HCT116 (cell line): ENCODE measurements at regions not wholly inside any gene's neighbourhood (a gene's known extent, or its start where the extent isn't known, plus 50 kb on each side); places are given as distances from the start of the nearest gene placed in this dataset.

Experiments
- ATAC-seq: fragments of 200-7000 bp; cut with Tn5 transposase; 2 replicates; pipeline ENCODE4 v1.9.1; 2020; ENCODE audit warnings: mild to moderate bottlenecking, moderate library complexity
- BruUV-seq: library from RNA; stranded (reverse); fragments of 400-500 nt; replicated peaks from 2 replicates; lab custom pipeline; 2021; lab: Mats Ljungman, UMichigan
- CTCF ChIA-PET: fragments of 300-600 bp; sonication (Branson Sonifier 250); formaldehyde crosslinking; loops from one replicate; lab custom pipeline; 2021; ENCODE audit warnings: antibody characterized with exemption; lab: Charles Lee
- POLR2A ChIA-PET: fragments of 300-600, 350-600 bp; sonication (Branson Sonifier 250); formaldehyde crosslinking; loops from one replicate; lab custom pipeline; 2021; ENCODE audit warnings: antibody characterized with exemption; lab: Charles Lee
- RAD21 ChIA-PET, 2 experiments: fragments of 300-600 bp; sonication (Branson Sonifier 250); formaldehyde crosslinking; loops; one replicate each; lab custom pipeline; 2023; ENCODE audit warnings: low total read pairs in 2 of 2; ENCODE audit not compliant: uncharacterized antibody in 2 of 2, unreplicated experiment in 2 of 2, low non-redundant PET in 1 of 2; lab: Charles Lee
- DNase-seq: peaks from one replicate; pipeline ENCODE4 v3.0.0-alpha.2; 2010; ENCODE audit warnings: low read depth, low spot score
- H2AFZ ChIP-seq: fragments of 200-600 bp; shearing (Covaris generic), sonication (generic); 2 replicates; pipeline ENCODE4 v1.6.1; 2017; ENCODE audit warnings: low read depth, mixed run types, mixed read lengths, antibody characterized with exemption, low read length; ENCODE audit not compliant: poor library complexity, severe bottlenecking
- H3K27ac ChIP-seq: 2 replicates; pipeline ENCODE4 v1.5.1; 2012; ENCODE audit warnings: low read depth, low read length
- H3K27me3 ChIP-seq: fragments of 200-600 bp; sonication (generic); 2 replicates; pipeline ENCODE4 v1.6.1; 2016; ENCODE audit warnings: mixed run types, low read length, mixed read lengths; ENCODE audit not compliant: insufficient read depth
- H3K36me3 ChIP-seq, 2 experiments: fragments of 200-500 bp in 1 of 2; fragments of 200-600 bp in 1 of 2; sonication (Bioruptor generic) in 1 of 2; sonication (generic) in 1 of 2; 2 replicates each; pipeline versions ENCODE4 v1.5.1 to v1.6.1; 2014 to 2016; ENCODE audit warnings: low read length in 2 of 2, inconsistent platforms in 1 of 2, mixed read lengths in 1 of 2, mixed run types in 1 of 2; ENCODE audit not compliant: insufficient read depth in 2 of 2, control insufficient read depth in 1 of 2
- H3K4me1 ChIP-seq, 2 experiments: fragments of 200-600 bp in 1 of 2; sonication (generic) in 1 of 2; 2 replicates each; pipeline versions ENCODE4 v1.5.1 to v1.6.1; 2012 to 2017; ENCODE audit warnings: low read length in 2 of 2, inconsistent platforms in 1 of 2, mild to moderate bottlenecking in 1 of 2, mixed read lengths in 1 of 2, mixed run types in 1 of 2, moderate library complexity in 1 of 2; ENCODE audit not compliant: insufficient read depth in 2 of 2, control insufficient read depth in 1 of 2
- H3K4me2 ChIP-seq: fragments of 200-600 bp; sonication (generic); 2 replicates; pipeline ENCODE4 v1.6.1; 2017; ENCODE audit warnings: mixed run types, low read length, mixed read lengths
- H3K4me3 ChIP-seq, 2 experiments: fragments of 200-600 bp in 1 of 2; sonication (generic) in 1 of 2; replicated peaks in 1 of 2; 2 replicates each; pipeline ENCODE4 v1.5.1; 2011 to 2016; ENCODE audit warnings: low read length in 2 of 2, control low read depth in 1 of 2, low read depth in 1 of 2, mild to moderate bottlenecking in 1 of 2, mixed read lengths in 1 of 2, mixed run types in 1 of 2
- H3K79me2 ChIP-seq: fragments of 200-600 bp; sonication (generic); 2 replicates; pipeline ENCODE4 v1.6.1; 2017; ENCODE audit warnings: mild to moderate bottlenecking, mixed run types, low read length, moderate library complexity, mixed read lengths; ENCODE audit not compliant: insufficient read depth
- H3K9ac ChIP-seq: fragments of 200-600 bp; sonication (generic); 2 replicates; pipeline ENCODE4 v1.6.1; 2016; ENCODE audit warnings: low read length, mixed read lengths
- H3K9me2 ChIP-seq: fragments of 200-600 bp; sonication (generic), shearing (Covaris generic); 2 replicates; pipeline ENCODE4 v1.6.1; 2017; ENCODE audit warnings: mixed run types, mild to moderate bottlenecking, moderate library complexity; ENCODE audit not compliant: insufficient read depth
- H3K9me3 ChIP-seq, 2 experiments: fragments of 200-500 bp in 1 of 2; fragments of 200-600 bp in 1 of 2; sonication (Bioruptor generic) in 1 of 2; sonication (generic) in 1 of 2; 2 replicates each; pipeline ENCODE4 v1.6.1; 2014 to 2017; ENCODE audit warnings: low read length in 2 of 2, mixed read lengths in 2 of 2, inconsistent platforms in 1 of 2, low read depth in 1 of 2, mild to moderate bottlenecking in 1 of 2, mixed run types in 1 of 2, moderate library complexity in 1 of 2; ENCODE audit not compliant: control insufficient read depth in 1 of 2, insufficient read depth in 1 of 2
- H4K20me1 ChIP-seq: fragments of 200-600 bp; sonication (generic), shearing (Covaris generic); 2 replicates; pipeline ENCODE4 v1.6.1; 2017; ENCODE audit warnings: mixed run types, mild to moderate bottlenecking, moderate library complexity; ENCODE audit not compliant: insufficient read depth
- CBX3 ChIP-seq: IDR thresholded peaks from 2 replicates; pipeline ENCODE4 v1.6.1; 2012; ENCODE audit warnings: low read depth
- EGR1 ChIP-seq: IDR thresholded peaks from 2 replicates; pipeline ENCODE4 v1.6.1; 2012; ENCODE audit warnings: low read depth
- ELF1 ChIP-seq: IDR thresholded peaks from 2 replicates; pipeline ENCODE4 v1.6.1; 2012; ENCODE audit warnings: low read depth, borderline replicate concordance
- EZH2 ChIP-seq: fragments of 200-600 bp; sonication (generic); IDR thresholded peaks from 2 replicates; pipeline ENCODE4 v1.6.1; 2017; ENCODE audit warnings: antibody characterized with exemption, mixed run types
- JUND ChIP-seq: IDR thresholded peaks from 2 replicates; pipeline ENCODE4 v1.6.1; 2012
- POLR2A ChIP-seq: IDR thresholded peaks from 2 replicates; pipeline ENCODE4 v1.7.0; 2011; ENCODE audit warnings: borderline replicate concordance; ENCODE audit not compliant: insufficient read depth, insufficient read length; ENCODE audit errors: extremely low read depth
- RAD21 ChIP-seq: IDR thresholded peaks from 2 replicates; pipeline ENCODE4 v1.6.1; 2012; ENCODE audit warnings: low read depth, mild to moderate bottlenecking
- SRF ChIP-seq: IDR thresholded peaks from 2 replicates; pipeline ENCODE4 v1.6.1; 2012; ENCODE audit warnings: low read depth
- TCF7L2 ChIP-seq: IDR thresholded peaks from 2 replicates; pipeline ENCODE4 v1.7.0; 2011; ENCODE audit warnings: borderline replicate concordance, inconsistent platforms; ENCODE audit not compliant: insufficient read depth, insufficient read length; ENCODE audit errors: extremely low read depth
- YY1 ChIP-seq: IDR thresholded peaks from 2 replicates; pipeline ENCODE4 v1.6.1; 2011; ENCODE audit warnings: low read length, low read depth, moderate library complexity, mild to moderate bottlenecking; ENCODE audit not compliant: insufficient replicate concordance; ENCODE audit errors: extremely low read depth
- ZFX ChIP-seq: fragments of 450-650 bp; IDR thresholded peaks from 2 replicates; pipeline ENCODE4 v1.6.1; 2017
- ZNF274 ChIP-seq: fragments of 200-500 bp; sonication (Bioruptor generic); IDR thresholded peaks from 2 replicates; pipeline ENCODE4 v1.6.1; 2014; ENCODE audit warnings: mild to moderate bottlenecking, low read depth, low read length, inconsistent platforms
- intact Hi-C: fragments of 100-400 bp; cut with micrococcal nuclease; formaldehyde crosslinking; loops from 2 replicates; pipeline ENCODE4 v1.10.0; 2022
- TF ChIP-seq, protein P1 (sequence below), 3 experiments: fragments of 200-600 bp in 1 of 3; sonication (generic) in 1 of 3; IDR thresholded peaks in 2 of 3; conservative IDR thresholded peaks in 1 of 3; 2 replicates each; pipeline ENCODE4 v1.5.1; 2012 to 2017; ENCODE audit warnings: low read depth in 2 of 3, low read length in 2 of 3, antibody characterized with exemption in 1 of 3, borderline replicate concordance in 1 of 3, control low read depth in 1 of 3, mild to moderate bottlenecking in 1 of 3, mixed read lengths in 1 of 3, mixed run types in 1 of 3, moderate library complexity in 1 of 3; ENCODE audit not compliant: insufficient read depth in 1 of 3
- TF ChIP-seq, protein P2 (sequence below): IDR thresholded peaks from 2 replicates; pipeline ENCODE4 v1.6.1; 2012; ENCODE audit warnings: low read depth
- TF ChIP-seq, protein P3 (sequence below): IDR thresholded peaks from 2 replicates; pipeline ENCODE4 v1.6.1; 2011; ENCODE audit warnings: mild to moderate bottlenecking, low read length, moderate library complexity; ENCODE audit not compliant: insufficient replicate concordance; ENCODE audit errors: extremely low read depth
- TF ChIP-seq, protein P4 (sequence below): IDR thresholded peaks from 2 replicates; pipeline ENCODE4 v1.6.1; 2012

DNA sequence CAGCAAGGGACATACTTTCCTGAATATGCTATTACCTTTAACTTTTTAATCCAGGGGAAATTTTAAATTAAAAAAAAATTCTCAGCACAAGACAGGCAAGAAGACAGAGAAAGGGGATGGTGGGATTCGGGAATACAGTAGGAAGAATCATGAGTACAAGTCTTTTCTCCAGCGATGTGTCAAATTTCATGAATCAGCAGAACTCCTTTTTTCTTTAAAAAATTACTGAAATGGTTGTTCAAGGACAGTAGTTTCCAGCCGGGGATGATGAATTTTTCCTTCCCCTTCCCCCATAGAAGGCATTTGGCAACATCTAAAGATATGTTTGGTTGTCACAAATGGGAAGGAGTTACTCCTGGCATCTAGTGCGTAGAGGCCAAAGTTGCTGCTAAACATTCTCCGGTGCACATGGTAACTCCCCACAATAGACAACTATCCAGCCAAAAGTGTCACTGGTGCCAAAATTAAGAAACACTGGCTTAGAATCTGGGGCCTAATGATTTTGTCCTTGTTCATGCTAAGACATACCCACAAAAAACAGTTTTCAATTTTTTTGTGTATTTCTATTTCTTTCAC is 450.2 kb downstream of the CBLN4 start:
- Histone ChIP-seq H3K79me2 (no peaks in the 10 kb centered on the region), H3K4me3 (no peak overlapping the region), H3K36me3 (no peaks in the 10 kb centered on the region), H3K27ac (no peak overlapping the region), H3K4me2 (no peak overlapping the region), H3K9me2 (no peaks in the 10 kb centered on the region), H4K20me1 (no peaks in the 10 kb centered on the region), H3K27me3 (no peaks in the 10 kb centered on the region), H3K4me1 (no peaks in the 10 kb centered on the region), H2AFZ (no peak overlapping the region), H3K9me3 (peaks cover 21 to 40% of the 10 kb centered on the region in 2 experiments; a peak in 2 of 4 replicates), H3K9ac (no peak overlapping the region)
- TF ChIP-seq POLR2A (no peak), EZH2 (no peak), SRF (no peak), ZFX (no peak), CBX3 (no peak), RAD21 (no peak), EGR1 (no peak), JUND (no peak), ZNF274 (no peak), ELF1 (no peak), TCF7L2 (no peak), YY1 (no peak)
- TF ChIP-seq, protein P1, sequence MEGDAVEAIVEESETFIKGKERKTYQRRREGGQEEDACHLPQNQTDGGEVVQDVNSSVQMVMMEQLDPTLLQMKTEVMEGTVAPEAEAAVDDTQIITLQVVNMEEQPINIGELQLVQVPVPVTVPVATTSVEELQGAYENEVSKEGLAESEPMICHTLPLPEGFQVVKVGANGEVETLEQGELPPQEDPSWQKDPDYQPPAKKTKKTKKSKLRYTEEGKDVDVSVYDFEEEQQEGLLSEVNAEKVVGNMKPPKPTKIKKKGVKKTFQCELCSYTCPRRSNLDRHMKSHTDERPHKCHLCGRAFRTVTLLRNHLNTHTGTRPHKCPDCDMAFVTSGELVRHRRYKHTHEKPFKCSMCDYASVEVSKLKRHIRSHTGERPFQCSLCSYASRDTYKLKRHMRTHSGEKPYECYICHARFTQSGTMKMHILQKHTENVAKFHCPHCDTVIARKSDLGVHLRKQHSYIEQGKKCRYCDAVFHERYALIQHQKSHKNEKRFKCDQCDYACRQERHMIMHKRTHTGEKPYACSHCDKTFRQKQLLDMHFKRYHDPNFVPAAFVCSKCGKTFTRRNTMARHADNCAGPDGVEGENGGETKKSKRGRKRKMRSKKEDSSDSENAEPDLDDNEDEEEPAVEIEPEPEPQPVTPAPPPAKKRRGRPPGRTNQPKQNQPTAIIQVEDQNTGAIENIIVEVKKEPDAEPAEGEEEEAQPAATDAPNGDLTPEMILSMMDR (IDR thresholded peaks at IDR 0.05 in 2 of 3, conservative IDR thresholded peaks at IDR 0.05 in 1 of 3; ENCODE audit: borderline replicate concordance in 1 of 3, insufficient read depth in 1 of 3, low read depth in 2 of 3, low read length in 2 of 3): no peak
- TF ChIP-seq, protein P2, sequence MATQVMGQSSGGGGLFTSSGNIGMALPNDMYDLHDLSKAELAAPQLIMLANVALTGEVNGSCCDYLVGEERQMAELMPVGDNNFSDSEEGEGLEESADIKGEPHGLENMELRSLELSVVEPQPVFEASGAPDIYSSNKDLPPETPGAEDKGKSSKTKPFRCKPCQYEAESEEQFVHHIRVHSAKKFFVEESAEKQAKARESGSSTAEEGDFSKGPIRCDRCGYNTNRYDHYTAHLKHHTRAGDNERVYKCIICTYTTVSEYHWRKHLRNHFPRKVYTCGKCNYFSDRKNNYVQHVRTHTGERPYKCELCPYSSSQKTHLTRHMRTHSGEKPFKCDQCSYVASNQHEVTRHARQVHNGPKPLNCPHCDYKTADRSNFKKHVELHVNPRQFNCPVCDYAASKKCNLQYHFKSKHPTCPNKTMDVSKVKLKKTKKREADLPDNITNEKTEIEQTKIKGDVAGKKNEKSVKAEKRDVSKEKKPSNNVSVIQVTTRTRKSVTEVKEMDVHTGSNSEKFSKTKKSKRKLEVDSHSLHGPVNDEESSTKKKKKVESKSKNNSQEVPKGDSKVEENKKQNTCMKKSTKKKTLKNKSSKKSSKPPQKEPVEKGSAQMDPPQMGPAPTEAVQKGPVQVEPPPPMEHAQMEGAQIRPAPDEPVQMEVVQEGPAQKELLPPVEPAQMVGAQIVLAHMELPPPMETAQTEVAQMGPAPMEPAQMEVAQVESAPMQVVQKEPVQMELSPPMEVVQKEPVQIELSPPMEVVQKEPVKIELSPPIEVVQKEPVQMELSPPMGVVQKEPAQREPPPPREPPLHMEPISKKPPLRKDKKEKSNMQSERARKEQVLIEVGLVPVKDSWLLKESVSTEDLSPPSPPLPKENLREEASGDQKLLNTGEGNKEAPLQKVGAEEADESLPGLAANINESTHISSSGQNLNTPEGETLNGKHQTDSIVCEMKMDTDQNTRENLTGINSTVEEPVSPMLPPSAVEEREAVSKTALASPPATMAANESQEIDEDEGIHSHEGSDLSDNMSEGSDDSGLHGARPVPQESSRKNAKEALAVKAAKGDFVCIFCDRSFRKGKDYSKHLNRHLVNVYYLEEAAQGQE: no peak
- TF ChIP-seq, protein P3, sequence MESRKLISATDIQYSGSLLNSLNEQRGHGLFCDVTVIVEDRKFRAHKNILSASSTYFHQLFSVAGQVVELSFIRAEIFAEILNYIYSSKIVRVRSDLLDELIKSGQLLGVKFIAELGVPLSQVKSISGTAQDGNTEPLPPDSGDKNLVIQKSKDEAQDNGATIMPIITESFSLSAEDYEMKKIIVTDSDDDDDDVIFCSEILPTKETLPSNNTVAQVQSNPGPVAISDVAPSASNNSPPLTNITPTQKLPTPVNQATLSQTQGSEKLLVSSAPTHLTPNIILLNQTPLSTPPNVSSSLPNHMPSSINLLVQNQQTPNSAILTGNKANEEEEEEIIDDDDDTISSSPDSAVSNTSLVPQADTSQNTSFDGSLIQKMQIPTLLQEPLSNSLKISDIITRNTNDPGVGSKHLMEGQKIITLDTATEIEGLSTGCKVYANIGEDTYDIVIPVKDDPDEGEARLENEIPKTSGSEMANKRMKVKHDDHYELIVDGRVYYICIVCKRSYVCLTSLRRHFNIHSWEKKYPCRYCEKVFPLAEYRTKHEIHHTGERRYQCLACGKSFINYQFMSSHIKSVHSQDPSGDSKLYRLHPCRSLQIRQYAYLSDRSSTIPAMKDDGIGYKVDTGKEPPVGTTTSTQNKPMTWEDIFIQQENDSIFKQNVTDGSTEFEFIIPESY: no peak
- TF ChIP-seq, protein P4, sequence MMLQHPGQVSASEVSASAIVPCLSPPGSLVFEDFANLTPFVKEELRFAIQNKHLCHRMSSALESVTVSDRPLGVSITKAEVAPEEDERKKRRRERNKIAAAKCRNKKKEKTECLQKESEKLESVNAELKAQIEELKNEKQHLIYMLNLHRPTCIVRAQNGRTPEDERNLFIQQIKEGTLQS: no peak
- DNase-seq (no peak), ATAC-seq (no peak)
- intact Hi-C loops: no loop called here
- ChIA-PET POLR2A (no interaction called here), CTCF (no interaction called here), RAD21 (no interaction called here)
- no TSS peak for BruUV-seq
